MG63 (cell line): ENCODE measurements at regions not wholly inside any gene's neighbourhood (a gene's known extent, or its start where the extent isn't known, plus 50 kb on each side); places are given as distances from the start of the nearest gene placed in this dataset.

ENCODE experiments used
- DNase-seq: peaks from one replicate; pipeline ENCODE4 v3.0.0-alpha.2; 2020
- H3K27me3 ChIP-seq: fragments of 250-450 bp; sonication (Bioruptor Pico); 2 replicates; pipeline ENCODE4 v1.5.1; 2020; ENCODE audit warnings: mild to moderate bottlenecking, moderate library complexity
- H3K36me3 ChIP-seq: fragments of 250-450 bp; sonication (Bioruptor Pico); 2 replicates; pipeline ENCODE4 v1.5.1; 2020; ENCODE audit warnings: mild to moderate bottlenecking, moderate library complexity
- H3K4me3 ChIP-seq: fragments of 250-450 bp; sonication (Bioruptor Pico); 2 replicates; pipeline ENCODE4 v1.5.1; 2020; ENCODE audit warnings: mild to moderate bottlenecking, moderate library complexity
- H3K9me3 ChIP-seq: fragments of 250-450 bp; sonication (Bioruptor Pico); 2 replicates; pipeline ENCODE4 v1.5.1; 2020; ENCODE audit warnings: mild to moderate bottlenecking, moderate library complexity

GRCh38 chr4:147367891-147368290 lies 113.0 kb upstream of the EDNRA start:
- H3K4me3 ChIP-seq, result no peak overlapping the region
- DNase-seq, result no peak
- H3K27me3 ChIP-seq, result no peaks in the 10 kb centered on the region
- H3K9me3 ChIP-seq, result no peaks in the 10 kb centered on the region
- no peaks in the 10 kb centered on the region for H3K36me3 ChIP-seq

GRCh38 chr4:147368948-147369347 lies 111.9 kb upstream of the EDNRA start:
- no peak for DNase-seq

GRCh38 chr4:147370473-147370872 lies 110.4 kb upstream of the EDNRA start:
- H3K9me3 ChIP-seq, result no peaks in the 10 kb centered on the region
- H3K36me3 ChIP-seq, result no peaks in the 10 kb centered on the region
- no peak overlapping the region for H3K4me3 ChIP-seq
- no peak for DNase-seq
- H3K27me3 ChIP-seq, result no peaks in the 10 kb centered on the region

More at GRCh38 chr4:147368948-147369347, 111.9 kb upstream of the EDNRA start:
- no peaks in the 10 kb centered on the region for H3K27me3 ChIP-seq
- H3K9me3 ChIP-seq, result no peaks in the 10 kb centered on the region
- no peak overlapping the region for H3K4me3 ChIP-seq
- H3K36me3 ChIP-seq, result no peaks in the 10 kb centered on the region

- Histone ChIP-seq H3K9me3 (no peaks in the 10 kb centered on the region), H3K4me3 (no peak overlapping the region), H3K27me3 (no peaks in the 10 kb centered on the region), H3K36me3 (no peaks in the 10 kb centered on the region)
- DNase-seq, result no peak
Measured at GRCh38 chr4:147370881-147371280, 110.0 kb upstream of the EDNRA start.

- Histone ChIP-seq H3K4me3 (no peak overlapping the region), H3K36me3 (no peaks in the 10 kb centered on the region), H3K9me3 (no peaks in the 10 kb centered on the region), H3K27me3 (no peaks in the 10 kb centered on the region)
- no peak for DNase-seq
Measured at GRCh38 chr4:147371661-147372060, 109.2 kb upstream of the EDNRA start.

- H3K27me3 ChIP-seq, result no peaks in the 10 kb centered on the region
- no peaks in the 10 kb centered on the region for H3K9me3 ChIP-seq
- no peaks in the 10 kb centered on the region for H3K36me3 ChIP-seq
- H3K4me3 ChIP-seq, result no peak overlapping the region
- no peak for DNase-seq
Measured at GRCh38 chr4:147378780-147379179, 102.1 kb upstream of the EDNRA start.

- no peak overlapping the region for H3K4me3 ChIP-seq
- H3K36me3 ChIP-seq, result no peaks in the 10 kb centered on the region
- no peaks in the 10 kb centered on the region for H3K9me3 ChIP-seq
- no peak for DNase-seq
- H3K27me3 ChIP-seq, result no peaks in the 10 kb centered on the region
Measured at GRCh38 chr4:147381749-147382148, 99.1 kb upstream of the EDNRA start.

- no peak overlapping the region for H3K4me3 ChIP-seq
- H3K27me3 ChIP-seq, result no peaks in the 10 kb centered on the region
- no peaks in the 10 kb centered on the region for H3K9me3 ChIP-seq
- no peaks in the 10 kb centered on the region for H3K36me3 ChIP-seq
- DNase-seq, result no peak
Measured at GRCh38 chr4:147388018-147388417, 92.9 kb upstream of the EDNRA start.

- Histone ChIP-seq H3K36me3 (no peaks in the 10 kb centered on the region), H3K9me3 (no peaks in the 10 kb centered on the region), H3K27me3 (no peaks in the 10 kb centered on the region), H3K4me3 (no peak overlapping the region)
- DNase-seq, result no peak
Measured at GRCh38 chr4:147396105-147396504, 84.8 kb upstream of the EDNRA start.

- H3K36me3 ChIP-seq, result no peaks in the 10 kb centered on the region
- H3K27me3 ChIP-seq, result no peaks in the 10 kb centered on the region
- no peak for DNase-seq
- no peaks in the 10 kb centered on the region for H3K9me3 ChIP-seq
- H3K4me3 ChIP-seq, result no peak overlapping the region
Measured at GRCh38 chr4:147398556-147398955, 82.3 kb upstream of the EDNRA start.

GRCh38 chr4:147400721-147401120 lies 80.2 kb upstream of the EDNRA start:
- Histone ChIP-seq H3K27me3 (no peaks in the 10 kb centered on the region), H3K9me3 (no peaks in the 10 kb centered on the region), H3K4me3 (no peak overlapping the region), H3K36me3 (no peaks in the 10 kb centered on the region)
- DNase-seq, result no peak

- no peak overlapping the region for H3K4me3 ChIP-seq
- no peak for DNase-seq
- no peaks in the 10 kb centered on the region for H3K27me3 ChIP-seq
- H3K9me3 ChIP-seq, result no peaks in the 10 kb centered on the region
- H3K36me3 ChIP-seq, result no peaks in the 10 kb centered on the region
Measured at GRCh38 chr4:147401221-147401620, 79.7 kb upstream of the EDNRA start.

GRCh38 chr4:147407261-147408045 lies 73.4 kb upstream of the EDNRA start:
- DNase-seq, result no peak
- no peaks in the 10 kb centered on the region for H3K9me3 ChIP-seq
- no peak overlapping the region for H3K4me3 ChIP-seq
- no peaks in the 10 kb centered on the region for H3K27me3 ChIP-seq
- H3K36me3 ChIP-seq, result no peaks in the 10 kb centered on the region

- no peak for DNase-seq
- Histone ChIP-seq H3K36me3 (no peaks in the 10 kb centered on the region), H3K9me3 (no peaks in the 10 kb centered on the region), H3K27me3 (no peaks in the 10 kb centered on the region), H3K4me3 (no peak overlapping the region)
Measured at GRCh38 chr4:147408189-147408588, 72.7 kb upstream of the EDNRA start.

GRCh38 chr4:147409350-147409749 lies 71.5 kb upstream of the EDNRA start:
- DNase-seq, result no peak
- Histone ChIP-seq H3K4me3 (no peak overlapping the region), H3K36me3 (no peaks in the 10 kb centered on the region), H3K27me3 (no peaks in the 10 kb centered on the region), H3K9me3 (no peaks in the 10 kb centered on the region)

- DNase-seq, result no peak
- no peak overlapping the region for H3K4me3 ChIP-seq
- H3K9me3 ChIP-seq, result no peaks in the 10 kb centered on the region
- no peaks in the 10 kb centered on the region for H3K36me3 ChIP-seq
- no peaks in the 10 kb centered on the region for H3K27me3 ChIP-seq
Measured at GRCh38 chr4:147418226-147418625, 62.7 kb upstream of the EDNRA start.

- no peak for DNase-seq
- H3K4me3 ChIP-seq, result no peak overlapping the region
- H3K36me3 ChIP-seq, result no peaks in the 10 kb centered on the region
- no peaks in the 10 kb centered on the region for H3K27me3 ChIP-seq
- no peaks in the 10 kb centered on the region for H3K9me3 ChIP-seq
Measured at GRCh38 chr4:147421456-147421855, 59.4 kb upstream of the EDNRA start.

GRCh38 chr4:147423229-147423628 lies 57.7 kb upstream of the EDNRA start:
- Histone ChIP-seq H3K4me3 (no peak overlapping the region), H3K36me3 (no peaks in the 10 kb centered on the region), H3K27me3 (no peaks in the 10 kb centered on the region), H3K9me3 (no peaks in the 10 kb centered on the region)
- DNase-seq, result no peak
